Activated CD8-positive, alpha-beta T cell treated with anti-CD3 and anti-CD28 coated beads, Interleukin-2, amount 10 ng/mL, durations not matched to agents 7 days and 5 days (primary cell): ENCODE measurements at regions not wholly inside any gene's neighbourhood (a gene's known extent, or its start where the extent isn't known, plus 50 kb on each side); places are given as distances from the start of the nearest gene placed in this dataset.
"Not testable (repeated sequence)": the region's sequence is repeated elsewhere in the genome, so short reads cannot be mapped to it uniquely, and the experiment has no call there.

Experiments
- ATAC-seq: fragments of 150-1000 bp; cut with Tn5 transposase; one replicate; pipeline ENCODE4 v1.10.0; 2021; ENCODE audit warnings: moderate library complexity
- CTCF ChIA-PET: fragments of 350-600 bp; sonication (Branson Sonifier 250); formaldehyde crosslinking; loops from one replicate; lab custom pipeline; 2021; ENCODE audit warnings: antibody characterized with exemption; lab: Charles Lee
- POLR2A ChIA-PET: fragments of 350-600 bp; sonication (Branson Sonifier 250); formaldehyde crosslinking; loops from one replicate; lab custom pipeline; 2021; ENCODE audit warnings: antibody characterized with exemption; lab: Charles Lee
- DNase-seq: peaks from one replicate; pipeline ENCODE4 v3.0.0-alpha.2; 2020
- H3K27ac Mint-ChIP-seq: one replicate; pipeline ENCODE4 v1.8.0; 2021; ENCODE audit warnings: mild to moderate bottlenecking, mixed read lengths
- H3K27me3 Mint-ChIP-seq: one replicate; pipeline ENCODE4 v1.8.0; 2021; ENCODE audit warnings: low read depth, mixed read lengths
- H3K36me3 Mint-ChIP-seq: one replicate; pipeline ENCODE4 v1.8.0; 2021; ENCODE audit warnings: low read depth, mixed read lengths
- H3K4me1 Mint-ChIP-seq: one replicate; pipeline ENCODE4 v1.8.0; 2021; ENCODE audit warnings: low read depth, mixed read lengths
- H3K4me3 Mint-ChIP-seq: one replicate; pipeline ENCODE4 v1.8.0; 2021; ENCODE audit warnings: mild to moderate bottlenecking, mixed read lengths
- H3K9me3 Mint-ChIP-seq: one replicate; pipeline ENCODE4 v1.8.0; 2022; ENCODE audit warnings: mixed read lengths; ENCODE audit not compliant: insufficient read depth

- H3K4me1 Mint-ChIP-seq, H3K27ac Mint-ChIP-seq, CTCF ChIA-PET, POLR2A ChIA-PET, H3K36me3 Mint-ChIP-seq, DNase-seq, H3K9me3 Mint-ChIP-seq, H3K27me3 Mint-ChIP-seq, H3K4me3 Mint-ChIP-seq, ATAC-seq: not testable (repeated sequence)
These were observed 154.2 kb upstream of the DPH6 start for GRCh38 chr15:35700091-35700593.

- ChIA-PET CTCF (no interaction called here), POLR2A (no interaction called here)
- no peak for ATAC-seq
- no peaks in the 10 kb centered on the region for H3K27me3 Mint-ChIP-seq
- H3K4me1 Mint-ChIP-seq, result no peaks in the 10 kb centered on the region
- no peak for DNase-seq
- H3K36me3 Mint-ChIP-seq, result no peaks in the 10 kb centered on the region
- H3K27ac Mint-ChIP-seq, result no peak overlapping the region
- H3K9me3 Mint-ChIP-seq, result no peaks in the 10 kb centered on the region
- H3K4me3 Mint-ChIP-seq, result no peak overlapping the region
These were observed 155.6 kb upstream of the DPH6 start for GRCh38 chr15:35701402-35702046.

- H3K4me1 Mint-ChIP-seq, result no peaks in the 10 kb centered on the region
These were observed 157.1 kb upstream of the DPH6 start for GRCh38 chr15:35702946-35703495.

GRCh38 chr15:35705030-35705883 is 159.3 kb upstream of the DPH6 start:
- CTCF ChIA-PET, result interaction anchor here (1.0 kb wide), 1 partner anchor 46 kb away, joined by 3 read pairs; no protein-coding TSS in a partner anchor
- no peak for DNase-seq

More at GRCh38 chr15:35702946-35703495, 157.1 kb upstream of the DPH6 start:
- CTCF ChIA-PET, result no interaction called here
- Mint-ChIP-seq H3K27me3 (no peaks in the 10 kb centered on the region), H3K36me3 (no peaks in the 10 kb centered on the region), H3K27ac (no peak overlapping the region), H3K9me3 (no peaks in the 10 kb centered on the region), H3K4me3 (no peak overlapping the region)
- POLR2A ChIA-PET, result no interaction called here
- DNase-seq (no peak), ATAC-seq (no peak)

GRCh38 chr15:35705884-35706585 is 160.1 kb upstream of the DPH6 start:
- H3K4me3 Mint-ChIP-seq, result no peak overlapping the region
- ChIA-PET CTCF (interaction anchor here (1.0 kb wide), 1 partner anchor 46 kb away, joined by 3 read pairs; no protein-coding TSS in a partner anchor), POLR2A (no interaction called here)
- no peaks in the 10 kb centered on the region for H3K36me3 Mint-ChIP-seq
- H3K9me3 Mint-ChIP-seq, result no peaks in the 10 kb centered on the region
- no peak overlapping the region for H3K27ac Mint-ChIP-seq
- no peaks in the 10 kb centered on the region for H3K27me3 Mint-ChIP-seq
- ATAC-seq (no peak), DNase-seq (no peak)
- no peaks in the 10 kb centered on the region for H3K4me1 Mint-ChIP-seq

More at GRCh38 chr15:35705030-35705883, 159.3 kb upstream of the DPH6 start:
- Mint-ChIP-seq H3K27ac (no peak overlapping the region), H3K4me1 (no peaks in the 10 kb centered on the region), H3K4me3 (no peak overlapping the region), H3K9me3 (no peaks in the 10 kb centered on the region), H3K36me3 (no peaks in the 10 kb centered on the region), H3K27me3 (no peaks in the 10 kb centered on the region)
- ATAC-seq, result no peak
- POLR2A ChIA-PET, result no interaction called here

- POLR2A ChIA-PET, result no interaction called here
- Mint-ChIP-seq H3K27me3 (peaks cover 2% of the 10 kb centered on the region), H3K36me3 (no peaks in the 10 kb centered on the region), H3K9me3 (no peaks in the 10 kb centered on the region), H3K4me1 (no peaks in the 10 kb centered on the region), H3K4me3 (no peak overlapping the region), H3K27ac (no peak overlapping the region)
- no peak for DNase-seq
- CTCF ChIA-PET, result no interaction called here
- no peak for ATAC-seq
These were observed 167.0 kb upstream of the DPH6 start for GRCh38 chr15:35712956-35713355.

GRCh38 chr15:35713733-35714132 is 167.8 kb upstream of the DPH6 start:
- CTCF ChIA-PET, result no interaction called here
- POLR2A ChIA-PET, result no interaction called here
- Mint-ChIP-seq H3K4me3 (no peak overlapping the region), H3K4me1 (no peaks in the 10 kb centered on the region), H3K27me3 (peaks cover 2% of the 10 kb centered on the region), H3K27ac (no peak overlapping the region), H3K9me3 (no peaks in the 10 kb centered on the region), H3K36me3 (no peaks in the 10 kb centered on the region)
- DNase-seq (no peak), ATAC-seq (no peak)

- Mint-ChIP-seq H3K27ac (no peak overlapping the region), H3K27me3 (peaks cover 2% of the 10 kb centered on the region), H3K4me3 (no peak overlapping the region), H3K4me1 (no peaks in the 10 kb centered on the region), H3K9me3 (no peaks in the 10 kb centered on the region), H3K36me3 (no peaks in the 10 kb centered on the region)
- DNase-seq, result no peak
- POLR2A ChIA-PET, result no interaction called here
- ATAC-seq, result no peak
- CTCF ChIA-PET, result no interaction called here
These were observed 171.8 kb upstream of the DPH6 start for GRCh38 chr15:35717721-35718120.

GRCh38 chr15:35720019-35720418 is 174.1 kb upstream of the DPH6 start:
- H3K4me3 Mint-ChIP-seq, result no peak overlapping the region
- H3K36me3 Mint-ChIP-seq, result no peaks in the 10 kb centered on the region
- POLR2A ChIA-PET, result no interaction called here
- H3K27ac Mint-ChIP-seq, result no peak overlapping the region
- CTCF ChIA-PET, result no interaction called here
- ATAC-seq, result no peak
- no peak for DNase-seq
- H3K9me3 Mint-ChIP-seq, result no peaks in the 10 kb centered on the region
- H3K27me3 Mint-ChIP-seq, result peaks cover 2% of the 10 kb centered on the region
- no peaks in the 10 kb centered on the region for H3K4me1 Mint-ChIP-seq

GRCh38 chr15:35720984-35721383 is 175.0 kb upstream of the DPH6 start:
- Mint-ChIP-seq H3K36me3 (no peaks in the 10 kb centered on the region), H3K27ac (no peak overlapping the region), H3K9me3 (no peaks in the 10 kb centered on the region), H3K4me3 (no peak overlapping the region), H3K27me3 (peaks cover 2% of the 10 kb centered on the region), H3K4me1 (no peaks in the 10 kb centered on the region)
- DNase-seq (no peak), ATAC-seq (no peak)
- CTCF ChIA-PET, result no interaction called here
- POLR2A ChIA-PET, result no interaction called here

GRCh38 chr15:35721751-35722150 is 175.8 kb upstream of the DPH6 start:
- Mint-ChIP-seq H3K4me3 (no peak overlapping the region), H3K36me3 (no peaks in the 10 kb centered on the region), H3K27me3 (peaks cover 2% of the 10 kb centered on the region), H3K4me1 (no peaks in the 10 kb centered on the region), H3K9me3 (no peaks in the 10 kb centered on the region), H3K27ac (no peak overlapping the region)
- no peak for ATAC-seq
- ChIA-PET POLR2A (no interaction called here), CTCF (no interaction called here)
- no peak for DNase-seq
